ENCODE measurements at regions not wholly inside any gene's neighbourhood (a gene's known extent, or its start where the extent isn't known, plus 50 kb on each side); places are given as distances from the start of the nearest gene placed in this dataset.

GRCh38 chr5:152178350-152178699 lies 226.8 kb downstream of the NMUR2 start:
- TF ChIP-seq ZFP3 (CRISPR knock-in tag; IDR thresholded peaks at IDR 0.05) (no peak), OSR1 (CRISPR knock-in tag; IDR thresholded peaks at IDR 0.05) (no peak), ZNF8 (CRISPR knock-in tag; IDR thresholded peaks at IDR 0.05) (no peak), ARNTL (CRISPR knock-in tag; IDR thresholded peaks at IDR 0.05; ENCODE audit: borderline replicate concordance, low read depth) (no peak), ISL1 (CRISPR knock-in tag; IDR thresholded peaks at IDR 0.05) (no peak), ZC3H10 (CRISPR knock-in tag; IDR thresholded peaks at IDR 0.05) (no peak)
